Suprapubic skin (tissue), 4 donors: ENCODE measurements at regions not wholly inside any gene's neighbourhood (a gene's known extent, or its start where the extent isn't known, plus 50 kb on each side); places are given as distances from the start of the nearest gene placed in this dataset.
A peak's percentile ranks its signal among the peaks of the same experiment; 100 is the strongest.

ENCODE experiments used
- DNase-seq, 2 donors: peaks; one replicate each; pipeline ENCODE4 v3.0.0-alpha.2; 2019; ENCODE audit warnings: low spot score in 2 of 2
- H3K27ac ChIP-seq: fragments of 200-600 bp; sonication (generic); one replicate; pipeline ENCODE4 v1.5.1; 2019
- H3K27me3 ChIP-seq: fragments of 200-600 bp; sonication (generic); one replicate; pipeline ENCODE4 v1.5.1; 2019
- H3K36me3 ChIP-seq: fragments of 200-600 bp; sonication (generic); one replicate; pipeline ENCODE4 v1.5.1; 2019
- H3K4me1 ChIP-seq: fragments of 200-600 bp; sonication (generic); one replicate; pipeline ENCODE4 v1.5.1; 2019
- H3K4me3 ChIP-seq: fragments of 200-600 bp; sonication (generic); one replicate; pipeline ENCODE4 v1.5.1; 2019; ENCODE audit warnings: mild to moderate bottlenecking
- H3K9me3 ChIP-seq: fragments of 200-600 bp; sonication (generic); one replicate; pipeline ENCODE4 v1.5.1; 2019
- EP300 ChIP-seq: sonication (generic); formaldehyde crosslinking; IDR thresholded peaks from one replicate; pipeline ENCODE4 v1.6.1; 2017; ENCODE audit warnings: antibody characterized with exemption
- POLR2A ChIP-seq, 2 donors: fragments of 450-650 bp; IDR thresholded peaks; one replicate each; pipeline ENCODE4 v1.6.1; 2017; ENCODE audit warnings: antibody characterized with exemption in 2 of 2, mild to moderate bottlenecking in 2 of 2, moderate library complexity in 2 of 2
- POLR2AphosphoS5 ChIP-seq, 3 donors: sonication (generic); formaldehyde crosslinking; IDR thresholded peaks; one replicate each; pipeline ENCODE4 v1.6.1; 2017; ENCODE audit warnings: antibody characterized with exemption in 3 of 3
- WGBS: methylation state at CpG from one replicate; pipeline ENCODE4 v1.1.5; 2018; 5-methylcytosine and 5-hydroxymethylcytosine counted together
- TF ChIP-seq, protein P1 (sequence below), 2 donors: fragments of 200-600 bp in 1 of 2; fragments of 450-650 bp in 1 of 2; sonication (generic) in 1 of 2; IDR thresholded peaks; one replicate each; pipeline ENCODE4 v1.5.1; 2016 to 2019; ENCODE audit warnings: antibody characterized with exemption in 2 of 2, mild to moderate bottlenecking in 1 of 2, moderate library complexity in 1 of 2

DNA sequence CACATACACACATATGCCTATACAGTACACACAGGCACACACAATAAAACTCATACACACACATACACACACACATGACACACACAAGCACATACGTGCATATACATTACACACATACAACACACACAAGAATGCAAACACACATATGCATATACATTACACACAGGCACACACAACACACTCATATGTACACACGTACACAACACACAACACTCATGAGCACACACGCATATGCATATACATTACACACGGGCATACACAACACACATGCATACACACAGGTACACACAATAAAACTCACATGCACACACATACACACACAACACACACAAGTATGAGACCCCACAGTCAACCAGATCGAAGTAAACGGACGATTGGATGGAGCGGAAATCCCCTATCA, 238.2 kb downstream of the ERMARD start:
- Histone ChIP-seq H3K27me3 (peaks cover 3% of the 10 kb centered on the region), H3K9me3 (no peaks in the 10 kb centered on the region), H3K4me1 (peaks cover 3% of the 10 kb centered on the region), H3K36me3 (no peaks in the 10 kb centered on the region), H3K4me3 (no peak overlapping the region), H3K27ac (no peak overlapping the region)
- no peak for DNase-seq
- no peak for TF ChIP-seq EP300
- TF ChIP-seq, protein P1, sequence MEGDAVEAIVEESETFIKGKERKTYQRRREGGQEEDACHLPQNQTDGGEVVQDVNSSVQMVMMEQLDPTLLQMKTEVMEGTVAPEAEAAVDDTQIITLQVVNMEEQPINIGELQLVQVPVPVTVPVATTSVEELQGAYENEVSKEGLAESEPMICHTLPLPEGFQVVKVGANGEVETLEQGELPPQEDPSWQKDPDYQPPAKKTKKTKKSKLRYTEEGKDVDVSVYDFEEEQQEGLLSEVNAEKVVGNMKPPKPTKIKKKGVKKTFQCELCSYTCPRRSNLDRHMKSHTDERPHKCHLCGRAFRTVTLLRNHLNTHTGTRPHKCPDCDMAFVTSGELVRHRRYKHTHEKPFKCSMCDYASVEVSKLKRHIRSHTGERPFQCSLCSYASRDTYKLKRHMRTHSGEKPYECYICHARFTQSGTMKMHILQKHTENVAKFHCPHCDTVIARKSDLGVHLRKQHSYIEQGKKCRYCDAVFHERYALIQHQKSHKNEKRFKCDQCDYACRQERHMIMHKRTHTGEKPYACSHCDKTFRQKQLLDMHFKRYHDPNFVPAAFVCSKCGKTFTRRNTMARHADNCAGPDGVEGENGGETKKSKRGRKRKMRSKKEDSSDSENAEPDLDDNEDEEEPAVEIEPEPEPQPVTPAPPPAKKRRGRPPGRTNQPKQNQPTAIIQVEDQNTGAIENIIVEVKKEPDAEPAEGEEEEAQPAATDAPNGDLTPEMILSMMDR (IDR thresholded peaks at IDR 0.05): no peak
- TF ChIP-seq POLR2A (IDR thresholded peaks at IDR 0.05): no peak
- WGBS: 86% methylated on average over 8 of the region's 8 CpGs

DNA sequence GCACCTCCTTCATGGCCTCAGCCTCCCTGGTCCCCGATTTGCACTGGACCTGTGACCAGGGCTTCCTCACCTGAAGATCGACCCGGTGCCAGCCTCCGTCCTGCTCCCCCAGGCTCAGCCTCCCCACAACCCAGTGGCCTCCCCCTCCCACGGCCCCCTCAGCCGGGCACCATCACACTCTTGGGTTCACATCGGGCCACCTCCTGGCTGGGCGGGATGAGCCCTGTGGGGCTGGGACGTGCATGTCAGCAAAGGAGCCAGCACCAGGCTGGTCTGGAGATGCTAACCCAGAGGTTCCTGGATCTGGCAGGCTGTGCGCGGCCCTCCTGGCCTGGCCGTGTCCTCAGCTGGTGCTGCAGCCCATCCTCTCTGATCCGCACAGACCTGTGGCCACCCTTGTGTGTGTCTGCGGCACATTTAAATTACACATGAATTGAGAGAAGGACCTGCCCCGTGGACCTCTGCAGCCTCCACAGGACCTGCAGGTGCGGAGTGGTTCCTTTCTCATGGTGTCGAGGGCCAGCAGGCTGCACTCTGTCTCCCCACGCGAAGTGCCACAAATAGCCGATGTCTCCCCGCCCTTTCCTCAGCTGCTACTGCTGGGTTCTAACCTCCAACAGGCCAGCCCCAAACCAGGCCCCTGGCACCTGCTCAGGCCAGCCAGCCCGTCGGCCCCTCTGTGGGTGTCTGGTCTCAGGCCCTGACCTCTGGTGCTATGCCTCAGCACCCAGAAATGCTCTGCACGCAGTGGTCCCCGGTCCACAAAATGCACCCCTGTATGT, 237.5 kb downstream of the ERMARD start:
- DNase-seq: peak; percentile 56 to 78
- no peak overlapping the region for H3K27ac ChIP-seq
- peaks cover 3% of the 10 kb centered on the region for H3K4me1 ChIP-seq
- H3K36me3 ChIP-seq: no peaks in the 10 kb centered on the region
- H3K4me3 ChIP-seq: no peak overlapping the region
- no peaks in the 10 kb centered on the region for H3K9me3 ChIP-seq
- peaks cover 3% of the 10 kb centered on the region for H3K27me3 ChIP-seq
- 93% methylated on average over 23 of the region's 25 CpGs for WGBS
- TF ChIP-seq EP300: no peak
- no peak for TF ChIP-seq POLR2AphosphoS5 (IDR thresholded peaks at IDR 0.05)
- TF ChIP-seq, protein P1 (IDR thresholded peaks at IDR 0.05): no peak
- TF ChIP-seq POLR2A (IDR thresholded peaks at IDR 0.05): no peak

DNA sequence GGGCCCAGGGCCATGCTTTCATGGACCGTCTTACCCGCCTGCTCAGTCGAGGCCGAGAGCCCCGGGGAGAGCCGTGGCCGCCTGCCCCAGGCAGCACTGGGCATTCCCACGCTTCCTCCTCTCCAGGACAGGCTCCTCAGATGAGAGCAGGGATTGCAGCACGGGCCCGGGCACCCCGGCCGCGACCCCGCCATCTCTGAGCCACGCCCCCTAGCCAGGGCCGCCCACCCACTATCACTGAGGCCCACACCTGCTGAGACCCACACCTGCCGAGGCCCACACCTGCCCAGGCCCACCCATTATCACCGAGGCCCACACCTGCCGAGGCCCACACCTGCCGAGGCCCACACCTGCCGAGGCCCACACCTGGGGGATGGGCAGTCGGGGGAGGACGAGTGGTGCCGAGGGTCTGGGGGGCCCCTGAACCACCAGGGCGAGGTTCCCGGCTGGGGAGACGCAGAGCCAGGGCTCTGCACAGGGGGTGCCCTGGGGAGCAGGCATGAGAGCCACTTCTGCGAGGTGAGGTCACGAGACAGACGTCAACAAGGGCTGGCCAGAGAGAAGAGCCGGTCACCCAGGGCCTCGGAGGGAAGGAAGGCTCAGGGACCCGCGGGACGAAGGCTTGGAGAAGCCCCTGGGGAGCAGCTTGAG, 235.6 kb downstream of the ERMARD start:
- Histone ChIP-seq H3K36me3 (no peaks in the 10 kb centered on the region), H3K27ac (no peak overlapping the region), H3K9me3 (no peaks in the 10 kb centered on the region), H3K4me3 (no peak overlapping the region), H3K4me1 (no peaks in the 10 kb centered on the region), H3K27me3 (peaks cover 10% of the 10 kb centered on the region)
- peak; percentile 56 to 65 for DNase-seq
- TF ChIP-seq EP300: no peak
- TF ChIP-seq, protein P1 (IDR thresholded peaks at IDR 0.05): no peak
- no peak for TF ChIP-seq POLR2AphosphoS5 (IDR thresholded peaks at IDR 0.05)
- no peak for TF ChIP-seq POLR2A (IDR thresholded peaks at IDR 0.05)
- 98% methylated on average over 7 of the region's 35 CpGs for WGBS

DNA sequence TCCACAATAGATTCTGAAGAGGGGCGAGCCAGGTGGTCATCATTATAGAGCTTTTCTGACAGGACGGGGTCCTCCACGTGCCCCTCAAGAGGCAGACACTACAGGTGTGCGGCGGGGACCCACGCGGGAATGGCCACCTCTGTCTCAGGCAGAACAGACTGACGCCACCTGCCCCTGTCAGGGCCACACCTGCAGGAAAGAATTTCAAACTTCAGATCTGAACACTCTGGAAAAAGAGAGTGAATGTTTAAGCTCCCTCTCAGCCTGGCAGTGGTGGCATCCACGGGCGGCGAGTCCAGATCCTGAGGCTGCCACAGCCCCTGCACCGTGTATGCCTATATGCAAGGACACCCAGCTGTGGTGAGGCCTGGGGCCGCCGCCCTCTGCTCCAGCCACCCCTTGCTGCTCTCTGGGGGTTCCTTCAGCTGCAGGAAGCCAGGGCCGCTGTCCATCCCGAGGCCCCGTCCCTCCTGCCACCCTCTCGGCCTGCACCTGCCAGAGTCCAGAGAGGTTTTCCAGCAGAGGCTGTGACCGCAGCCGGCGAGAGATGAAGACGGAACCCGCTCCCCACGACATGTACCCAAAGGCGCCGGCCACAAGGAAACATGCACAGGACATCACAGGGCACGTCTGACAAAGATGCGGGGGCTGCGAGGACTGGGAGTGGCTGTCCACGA, 234.9 kb downstream of the ERMARD start:
- 89% methylated on average over 14 of the region's 30 CpGs for WGBS
- DNase-seq: peak; percentile 58 to 79
- Histone ChIP-seq H3K4me3 (no peak overlapping the region), H3K27ac (no peak overlapping the region), H3K27me3 (peaks cover 10% of the 10 kb centered on the region), H3K36me3 (no peaks in the 10 kb centered on the region), H3K4me1 (no peaks in the 10 kb centered on the region), H3K9me3 (no peaks in the 10 kb centered on the region)
- TF ChIP-seq, protein P1 (IDR thresholded peaks at IDR 0.05): no peak
- TF ChIP-seq POLR2AphosphoS5 (IDR thresholded peaks at IDR 0.05) (no peak), POLR2A (IDR thresholded peaks at IDR 0.05) (no peak), EP300 (no peak)
